MM.1S (cell line): ENCODE measurements at regions not wholly inside any gene's neighbourhood (a gene's known extent, or its start where the extent isn't known, plus 50 kb on each side); places are given as distances from the start of the nearest gene placed in this dataset.
A peak's percentile ranks its signal among the peaks of the same experiment; 100 is the strongest.
"Not testable (repeated sequence)": the region's sequence is repeated elsewhere in the genome, so short reads cannot be mapped to it uniquely, and the experiment has no call there.

Experiments
- DNase-seq: peaks from one replicate; pipeline ENCODE4 v3.0.0-alpha.2; 2015
- H2AFZ ChIP-seq: fragments of 300-600 bp; sonication (generic); 2 replicates; pipeline ENCODE4 v1.6.0; 2016; ENCODE audit warnings: antibody characterized with exemption, low read length
- H3F3A ChIP-seq: fragments of 300-600 bp; sonication (generic); 2 replicates; pipeline ENCODE4 v1.6.1; 2016; ENCODE audit warnings: mild to moderate bottlenecking, antibody characterized with exemption, low read length, moderate library complexity, mixed read lengths; ENCODE audit not compliant: insufficient read depth
- H3K27ac ChIP-seq: fragments of 300-600 bp; sonication (generic); 2 replicates; pipeline ENCODE4 v1.5.1; 2016; ENCODE audit warnings: mild to moderate bottlenecking, low read length
- H3K27me3 ChIP-seq: fragments of 300-600 bp; sonication (generic); replicated peaks from 2 replicates; pipeline ENCODE4 v1.6.0; 2016; ENCODE audit warnings: low read length; ENCODE audit not compliant: insufficient read depth
- H3K36me3 ChIP-seq: fragments of 300-600 bp; sonication (generic); replicated peaks from 2 replicates; pipeline ENCODE4 v1.6.1; 2016; ENCODE audit warnings: mild to moderate bottlenecking, low read length, mixed read lengths; ENCODE audit not compliant: insufficient read depth
- H3K4me1 ChIP-seq: fragments of 300-600 bp; sonication (generic); 2 replicates; pipeline ENCODE4 v1.6.1; 2016; ENCODE audit warnings: low read length, mixed read lengths
- H3K4me2 ChIP-seq: fragments of 300-600 bp; sonication (generic); 2 replicates; pipeline ENCODE4 v1.6.0; 2016; ENCODE audit warnings: low read depth, low read length
- H3K4me3 ChIP-seq: fragments of 300-600 bp; sonication (generic); 2 replicates; pipeline ENCODE4 v1.5.1; 2016; ENCODE audit warnings: low read length, mixed read lengths
- H3K79me2 ChIP-seq: fragments of 300-600 bp; sonication (generic); 2 replicates; pipeline ENCODE4 v1.6.1; 2016; ENCODE audit warnings: mixed run types, low read length, mixed read lengths
- H3K9ac ChIP-seq: fragments of 300-600 bp; sonication (generic); 2 replicates; pipeline ENCODE4 v1.6.1; 2016; ENCODE audit warnings: low read length, mixed read lengths
- H3K9me2 ChIP-seq: fragments of 300-600 bp; sonication (generic); replicated peaks from 2 replicates; pipeline ENCODE4 v1.6.1; 2016; ENCODE audit warnings: mild to moderate bottlenecking, low read length, mixed read lengths; ENCODE audit not compliant: insufficient read depth
- H3K9me3 ChIP-seq: fragments of 300-600 bp; sonication (generic); replicated peaks from 2 replicates; pipeline ENCODE4 v1.6.1; 2016; ENCODE audit warnings: mild to moderate bottlenecking, low read length, mixed read lengths; ENCODE audit not compliant: insufficient read depth
- H4K20me1 ChIP-seq: fragments of 300-600 bp; sonication (generic); 2 replicates; pipeline ENCODE4 v1.6.1; 2016; ENCODE audit warnings: mild to moderate bottlenecking, low read length, moderate library complexity, mixed read lengths; ENCODE audit not compliant: insufficient read depth
- CTCF ChIP-seq: fragments of 300-600 bp; sonication (generic); IDR thresholded peaks from 2 replicates; pipeline ENCODE4 v1.5.1; 2016; ENCODE audit warnings: antibody characterized with exemption, low read length, mixed read lengths
- EZH2 ChIP-seq: fragments of 300-600 bp; sonication (generic); optimal IDR thresholded peaks from 2 replicates; pipeline ENCODE3; 2017; ENCODE audit warnings: low read depth, mild to moderate bottlenecking, antibody characterized with exemption, low read length, mixed read lengths
- EZH2phosphoT487 ChIP-seq: fragments of 300-600 bp; sonication (generic); IDR thresholded peaks from 2 replicates; pipeline ENCODE4 v1.6.1; 2018; ENCODE audit warnings: antibody characterized with exemption, low read length

GRCh38 chr5:104080646-104081175, 518.1 kb upstream of the NUDT12 start:
- Histone ChIP-seq H4K20me1 (no peaks in the 10 kb centered on the region), H3K4me1 (no peaks in the 10 kb centered on the region), H3K79me2 (no peaks in the 10 kb centered on the region), H3F3A (no peaks in the 10 kb centered on the region), H3K4me2 (no peak overlapping the region), H3K4me3 (no peak overlapping the region), H3K27me3 (no peaks in the 10 kb centered on the region), H3K9me2 (no peaks in the 10 kb centered on the region), H3K36me3 (no peaks in the 10 kb centered on the region), H3K9ac (no peak overlapping the region), H3K9me3 (no peaks in the 10 kb centered on the region), H3K27ac (no peak overlapping the region), H2AFZ (no peak overlapping the region)
- DNase-seq, result no peak
- no peak for TF ChIP-seq EZH2
- TF ChIP-seq EZH2phosphoT487, result no peak
- TF ChIP-seq CTCF, result no peak

GRCh38 chr5:104079861-104080645, 517.5 kb upstream of the NUDT12 start:
- H3K36me3 ChIP-seq, H3K4me2 ChIP-seq, H3K4me3 ChIP-seq, DNase-seq, H3K27ac ChIP-seq, H3K9me2 ChIP-seq, H3F3A ChIP-seq, H3K9me3 ChIP-seq, H2AFZ ChIP-seq, H3K27me3 ChIP-seq, H3K4me1 ChIP-seq, H4K20me1 ChIP-seq, H3K9ac ChIP-seq, H3K79me2 ChIP-seq: not testable (repeated sequence)

- Histone ChIP-seq H2AFZ (no peak overlapping the region), H4K20me1 (no peaks in the 10 kb centered on the region), H3K4me3 (no peak overlapping the region), H3K9me3 (no peaks in the 10 kb centered on the region), H3K79me2 (no peaks in the 10 kb centered on the region), H3K27ac (no peak overlapping the region), H3K9ac (no peak overlapping the region), H3K36me3 (no peaks in the 10 kb centered on the region), H3F3A (no peaks in the 10 kb centered on the region), H3K9me2 (no peaks in the 10 kb centered on the region), H3K27me3 (no peaks in the 10 kb centered on the region), H3K4me2 (peak overlapping the region; percentile 7; the same call in 1 of the 2 replicates), H3K4me1 (0 out of 2 replicates have a peak, but pooled peaks cover 10% of the 10 kb centered on the region)
- DNase-seq, result no peak
- no peak for TF ChIP-seq EZH2
- TF ChIP-seq EZH2phosphoT487, result no peak
- no peak for TF ChIP-seq CTCF
Observed at GRCh38 chr5:104071887-104072286, 509.3 kb upstream of the NUDT12 start.
